ENCODE measurements at regions not wholly inside any gene's neighbourhood (a gene's known extent, or its start where the extent isn't known, plus 50 kb on each side); places are given as distances from the start of the nearest gene placed in this dataset.

GRCh38 chr15:70469182-70469581, 294.2 kb downstream of the UACA start:
- TF ChIP-seq CTCF (IDR thresholded peaks at IDR 0.05; ENCODE audit: insufficient read depth, low read length), result no peak
- no peak for TF ChIP-seq SPI1 (IDR thresholded peaks at IDR 0.05; ENCODE audit: borderline replicate concordance, low read depth)
- no peak for TF ChIP-seq POLR2AphosphoS5 (IDR thresholded peaks at IDR 0.05; ENCODE audit: low read depth)
- no peak for TF ChIP-seq GABPA (IDR thresholded peaks at IDR 0.05; ENCODE audit: low read depth)
- TF ChIP-seq, protein P1, sequence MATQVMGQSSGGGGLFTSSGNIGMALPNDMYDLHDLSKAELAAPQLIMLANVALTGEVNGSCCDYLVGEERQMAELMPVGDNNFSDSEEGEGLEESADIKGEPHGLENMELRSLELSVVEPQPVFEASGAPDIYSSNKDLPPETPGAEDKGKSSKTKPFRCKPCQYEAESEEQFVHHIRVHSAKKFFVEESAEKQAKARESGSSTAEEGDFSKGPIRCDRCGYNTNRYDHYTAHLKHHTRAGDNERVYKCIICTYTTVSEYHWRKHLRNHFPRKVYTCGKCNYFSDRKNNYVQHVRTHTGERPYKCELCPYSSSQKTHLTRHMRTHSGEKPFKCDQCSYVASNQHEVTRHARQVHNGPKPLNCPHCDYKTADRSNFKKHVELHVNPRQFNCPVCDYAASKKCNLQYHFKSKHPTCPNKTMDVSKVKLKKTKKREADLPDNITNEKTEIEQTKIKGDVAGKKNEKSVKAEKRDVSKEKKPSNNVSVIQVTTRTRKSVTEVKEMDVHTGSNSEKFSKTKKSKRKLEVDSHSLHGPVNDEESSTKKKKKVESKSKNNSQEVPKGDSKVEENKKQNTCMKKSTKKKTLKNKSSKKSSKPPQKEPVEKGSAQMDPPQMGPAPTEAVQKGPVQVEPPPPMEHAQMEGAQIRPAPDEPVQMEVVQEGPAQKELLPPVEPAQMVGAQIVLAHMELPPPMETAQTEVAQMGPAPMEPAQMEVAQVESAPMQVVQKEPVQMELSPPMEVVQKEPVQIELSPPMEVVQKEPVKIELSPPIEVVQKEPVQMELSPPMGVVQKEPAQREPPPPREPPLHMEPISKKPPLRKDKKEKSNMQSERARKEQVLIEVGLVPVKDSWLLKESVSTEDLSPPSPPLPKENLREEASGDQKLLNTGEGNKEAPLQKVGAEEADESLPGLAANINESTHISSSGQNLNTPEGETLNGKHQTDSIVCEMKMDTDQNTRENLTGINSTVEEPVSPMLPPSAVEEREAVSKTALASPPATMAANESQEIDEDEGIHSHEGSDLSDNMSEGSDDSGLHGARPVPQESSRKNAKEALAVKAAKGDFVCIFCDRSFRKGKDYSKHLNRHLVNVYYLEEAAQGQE (IDR thresholded peaks at IDR 0.05; ENCODE audit: insufficient replicate concordance, low read depth), result no peak
- H3K4me3 ChIP-seq (replicated peaks; ENCODE audit: insufficient read depth, low read length), result no peak overlapping the region
- H3K27ac ChIP-seq (replicated peaks), result no peak overlapping the region
- DNase-seq (ENCODE audit: low read depth in 1 of 2, low spot score in 1 of 2), result no peak
- H3K27me3 ChIP-seq (ENCODE audit: insufficient read depth, poor library complexity, severe bottlenecking), result no peaks in the 10 kb centered on the region

DNA sequence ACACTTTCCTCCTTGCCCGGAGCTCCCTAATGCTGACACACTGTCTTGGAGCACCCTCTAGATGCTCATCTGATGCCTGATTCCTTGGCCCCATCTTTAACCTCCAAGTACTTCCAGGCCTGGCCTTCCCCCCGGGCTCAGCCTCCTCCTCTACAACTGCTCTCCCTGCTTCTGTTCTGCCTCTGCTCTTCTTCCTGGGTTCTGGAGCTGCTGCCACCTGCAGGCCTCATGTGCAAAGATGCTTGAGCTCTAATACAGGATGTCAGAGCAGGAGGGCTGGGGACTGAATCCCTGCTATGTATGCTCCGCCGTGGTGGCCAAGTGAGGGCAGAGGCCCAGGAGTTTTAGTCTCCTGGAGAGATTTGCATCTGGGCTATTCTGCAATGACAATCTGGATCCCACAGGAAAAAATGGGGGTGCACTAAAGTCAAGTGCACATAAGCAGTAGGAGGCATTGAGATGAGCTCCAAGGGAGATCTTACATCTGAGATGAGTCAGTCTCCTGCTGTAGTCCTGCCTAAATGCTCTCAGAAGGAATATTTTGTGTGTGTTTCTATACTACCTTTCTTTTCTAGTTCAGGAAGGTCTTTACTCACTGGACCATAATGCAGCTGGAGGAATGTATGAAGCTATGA, 296.3 kb downstream of the UACA start:
- TF ChIP-seq CTCF (IDR thresholded peaks at IDR 0.05; ENCODE audit: insufficient read depth, low read length) (peak; percentile 59), GABPA (IDR thresholded peaks at IDR 0.05; ENCODE audit: low read depth) (no peak)
- Histone ChIP-seq H3K27me3 (ENCODE audit: insufficient read depth, poor library complexity, severe bottlenecking) (no peaks in the 10 kb centered on the region), H3K27ac (replicated peaks) (no peak overlapping the region), H3K4me3 (replicated peaks; ENCODE audit: insufficient read depth, low read length) (no peak overlapping the region)
- peak in 1 of 2 experiments; percentile 73 for DNase-seq (ENCODE audit: low read depth in 1 of 2, low spot score in 1 of 2)

GRCh38 chr15:70466305-70466704, 297.1 kb downstream of the UACA start:
- DNase-seq (ENCODE audit: low read depth in 1 of 2, low spot score in 1 of 2), result peak in 1 of 2 experiments; percentile 27
- no peak overlapping the region for H3K4me3 ChIP-seq (replicated peaks; ENCODE audit: insufficient read depth, low read length)
- H3K27ac ChIP-seq (replicated peaks), result no peak overlapping the region
- TF ChIP-seq CTCF (IDR thresholded peaks at IDR 0.05; ENCODE audit: insufficient read depth, low read length) (no peak), SPI1 (IDR thresholded peaks at IDR 0.05; ENCODE audit: borderline replicate concordance, low read depth) (no peak)
- no peaks in the 10 kb centered on the region for H3K27me3 ChIP-seq (ENCODE audit: insufficient read depth, poor library complexity, severe bottlenecking)

- no peaks in the 10 kb centered on the region for H3K27me3 ChIP-seq (ENCODE audit: insufficient read depth, poor library complexity, severe bottlenecking)
- H3K27ac ChIP-seq (replicated peaks), result no peak overlapping the region
- TF ChIP-seq GABPA (IDR thresholded peaks at IDR 0.05; ENCODE audit: low read depth), result no peak
- TF ChIP-seq, protein P1 (IDR thresholded peaks at IDR 0.05; ENCODE audit: insufficient replicate concordance, low read depth), result no peak
- no peak for TF ChIP-seq POLR2AphosphoS5 (IDR thresholded peaks at IDR 0.05; ENCODE audit: low read depth)
- no peak for TF ChIP-seq CTCF (IDR thresholded peaks at IDR 0.05; ENCODE audit: insufficient read depth, low read length)
- TF ChIP-seq SPI1 (IDR thresholded peaks at IDR 0.05; ENCODE audit: borderline replicate concordance, low read depth), result no peak
- no peak for DNase-seq (ENCODE audit: low read depth in 1 of 2, low spot score in 1 of 2)
- no peak overlapping the region for H3K4me3 ChIP-seq (replicated peaks; ENCODE audit: insufficient read depth, low read length)
These were observed 297.5 kb downstream of the UACA start for GRCh38 chr15:70465812-70466211.
